DMS79 treated with DMSO at 0.1 percent for 48 hours (cell line): ENCODE measurements at regions not wholly inside any gene's neighbourhood (a gene's known extent, or its start where the extent isn't known, plus 50 kb on each side); places are given as distances from the start of the nearest gene placed in this dataset.

Source experiments
- DNase-seq: peaks from one replicate; lab custom pipeline; 2025; lab: John Stamatoyannopoulos, UW

GRCh38 chr7:45235905-45236304, 78.3 kb downstream of the RAMP3 start:
- DNase-seq: no peak

GRCh38 chr7:45236666-45237065, 79.1 kb downstream of the RAMP3 start:
- no peak for DNase-seq

GRCh38 chr7:45237788-45238461, 80.3 kb downstream of the RAMP3 start:
- DNase-seq: no peak

GRCh38 chr7:45238806-45239205, 81.2 kb downstream of the RAMP3 start:
- no peak for DNase-seq

- no peak for DNase-seq
These were observed 81.9 kb downstream of the RAMP3 start for GRCh38 chr7:45239486-45239885.

GRCh38 chr7:45240273-45240771, 82.7 kb downstream of the RAMP3 start:
- no peak for DNase-seq

GRCh38 chr7:45240926-45241325, 83.3 kb downstream of the RAMP3 start:
- no peak for DNase-seq

GRCh38 chr7:45241339-45242109, 83.9 kb downstream of the RAMP3 start:
- no peak for DNase-seq

- DNase-seq: no peak
These were observed 84.7 kb downstream of the RAMP3 start for GRCh38 chr7:45242261-45242660.

GRCh38 chr7:45242698-45243097, 85.1 kb downstream of the RAMP3 start:
- DNase-seq: no peak

GRCh38 chr7:45244981-45245380, 87.4 kb downstream of the RAMP3 start:
- no peak for DNase-seq

GRCh38 chr7:45246339-45246738, 88.7 kb downstream of the RAMP3 start:
- no peak for DNase-seq

GRCh38 chr7:45252248-45252647, 94.7 kb downstream of the RAMP3 start:
- no peak for DNase-seq

- no peak for DNase-seq
These were observed 95.3 kb downstream of the RAMP3 start for GRCh38 chr7:45252857-45253256.

GRCh38 chr7:45253368-45253767, 95.8 kb downstream of the RAMP3 start:
- DNase-seq: no peak

- no peak for DNase-seq
These were observed 97.6 kb downstream of the RAMP3 start for GRCh38 chr7:45255187-45255586.

- DNase-seq: no peak
These were observed 98.7 kb downstream of the RAMP3 start for GRCh38 chr7:45256309-45256708.

GRCh38 chr7:45256775-45257174, 99.2 kb downstream of the RAMP3 start:
- DNase-seq: no peak

GRCh38 chr7:45257284-45257683, 99.7 kb downstream of the RAMP3 start:
- no peak for DNase-seq

- DNase-seq: no peak
These were observed 101.1 kb downstream of the RAMP3 start for GRCh38 chr7:45258533-45259226.

- DNase-seq: no peak
These were observed 101.6 kb downstream of the RAMP3 start for GRCh38 chr7:45259227-45259596.

GRCh38 chr7:45259966-45260646, 102.5 kb downstream of the RAMP3 start:
- DNase-seq: no peak
